DOHH2 (cell line): ENCODE measurements at regions not wholly inside any gene's neighbourhood (a gene's known extent, or its start where the extent isn't known, plus 50 kb on each side); places are given as distances from the start of the nearest gene placed in this dataset.

Experiments
- EZH2phosphoT487 ChIP-seq: fragments of 200-600 bp; sonication (generic); IDR thresholded peaks from 2 replicates; pipeline ENCODE4 v1.6.1; 2017; ENCODE audit warnings: borderline replicate concordance, mild to moderate bottlenecking, antibody characterized with exemption, low read length, moderate library complexity, mixed read lengths
- TF ChIP-seq, protein P1 (sequence below): fragments of 200-600 bp; sonication (generic); IDR thresholded peaks from one replicate; pipeline ENCODE4 v1.5.1; 2014; ENCODE audit warnings: antibody characterized with exemption, mild to moderate bottlenecking, low read depth, low read length; ENCODE audit not compliant: poor library complexity, severe bottlenecking

DNA sequence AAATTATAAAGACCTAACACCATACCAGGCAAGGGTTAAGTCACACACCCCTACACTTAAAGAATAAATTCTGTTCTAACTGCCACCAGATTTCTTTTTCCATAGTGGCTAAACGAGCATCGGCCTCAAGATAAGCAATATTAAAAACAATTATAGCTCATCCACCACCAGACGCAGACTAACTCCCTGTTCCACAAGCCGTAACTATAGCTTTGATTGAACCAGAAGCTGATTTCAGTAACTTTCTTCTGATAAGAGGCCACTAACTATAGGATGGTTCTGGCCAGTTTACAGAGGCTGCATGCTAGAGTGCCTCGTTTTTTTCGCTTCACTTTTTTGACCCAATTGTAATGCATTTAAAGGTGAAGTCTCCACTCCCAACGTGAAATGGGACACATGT is 238.8 kb downstream of the MRPL39 start:
- TF ChIP-seq, protein P1, sequence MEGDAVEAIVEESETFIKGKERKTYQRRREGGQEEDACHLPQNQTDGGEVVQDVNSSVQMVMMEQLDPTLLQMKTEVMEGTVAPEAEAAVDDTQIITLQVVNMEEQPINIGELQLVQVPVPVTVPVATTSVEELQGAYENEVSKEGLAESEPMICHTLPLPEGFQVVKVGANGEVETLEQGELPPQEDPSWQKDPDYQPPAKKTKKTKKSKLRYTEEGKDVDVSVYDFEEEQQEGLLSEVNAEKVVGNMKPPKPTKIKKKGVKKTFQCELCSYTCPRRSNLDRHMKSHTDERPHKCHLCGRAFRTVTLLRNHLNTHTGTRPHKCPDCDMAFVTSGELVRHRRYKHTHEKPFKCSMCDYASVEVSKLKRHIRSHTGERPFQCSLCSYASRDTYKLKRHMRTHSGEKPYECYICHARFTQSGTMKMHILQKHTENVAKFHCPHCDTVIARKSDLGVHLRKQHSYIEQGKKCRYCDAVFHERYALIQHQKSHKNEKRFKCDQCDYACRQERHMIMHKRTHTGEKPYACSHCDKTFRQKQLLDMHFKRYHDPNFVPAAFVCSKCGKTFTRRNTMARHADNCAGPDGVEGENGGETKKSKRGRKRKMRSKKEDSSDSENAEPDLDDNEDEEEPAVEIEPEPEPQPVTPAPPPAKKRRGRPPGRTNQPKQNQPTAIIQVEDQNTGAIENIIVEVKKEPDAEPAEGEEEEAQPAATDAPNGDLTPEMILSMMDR, result no peak
- TF ChIP-seq EZH2phosphoT487, result no peak
